HEK293T (cell line): ENCODE measurements at regions not wholly inside any gene's neighbourhood (a gene's known extent, or its start where the extent isn't known, plus 50 kb on each side); places are given as distances from the start of the nearest gene placed in this dataset.

Experiments used
- FOXM1 ChIP-seq: fragments of 450-650 bp; IDR thresholded peaks from 2 replicates; pipeline ENCODE4 v1.6.1; 2017; ENCODE audit warnings: mild to moderate bottlenecking, borderline replicate concordance
- SP1 ChIP-seq: fragments of 450-650 bp; IDR thresholded peaks from 2 replicates; pipeline ENCODE4 v1.6.1; 2017
- SUZ12 ChIP-seq: fragments of 450-650 bp; IDR thresholded peaks from 2 replicates; pipeline ENCODE4 v1.6.1; 2016; ENCODE audit warnings: mild to moderate bottlenecking
- TARDBP ChIP-seq: fragments of 450-650 bp; IDR thresholded peaks from 2 replicates; pipeline ENCODE4 v1.6.1; 2016
- ZNF384 ChIP-seq: fragments of 450-650 bp; IDR thresholded peaks from 2 replicates; pipeline ENCODE4 v1.6.1; 2016

DNA sequence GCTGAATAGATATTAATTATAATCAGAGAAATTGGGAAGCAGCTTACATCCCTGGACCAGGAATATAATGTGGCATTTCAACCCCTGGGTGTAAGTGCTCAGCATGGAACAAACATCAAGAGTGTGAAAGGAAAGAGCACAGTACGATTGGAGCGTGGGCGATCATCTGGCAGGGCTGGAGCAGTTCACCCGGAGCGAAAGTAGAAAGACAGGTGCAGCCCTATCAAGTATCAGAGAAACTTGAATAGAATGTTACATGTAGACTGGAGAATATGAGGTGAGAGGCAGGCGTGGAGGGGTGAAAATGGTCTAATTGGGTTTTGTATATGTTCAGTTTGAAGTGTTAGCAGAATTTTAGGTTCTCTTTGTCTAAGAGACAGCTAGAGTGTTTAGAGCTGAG, 303.0 kb downstream of the MDFIC start:
- TF ChIP-seq SP1 (no peak), FOXM1 (no peak), ZNF384 (no peak), SUZ12 (no peak), TARDBP (no peak)
